HG03175 (cell line): ENCODE measurements at regions not wholly inside any gene's neighbourhood (a gene's known extent, or its start where the extent isn't known, plus 50 kb on each side); places are given as distances from the start of the nearest gene placed in this dataset.
"Not testable (repeated sequence)": the region's sequence is repeated elsewhere in the genome, so short reads cannot be mapped to it uniquely, and the experiment has no call there.

Experiments used
- ATAC-seq: cut with Tn5 transposase; IDR thresholded peaks from one replicate; pipeline ENCODE4 v1.9.1; 2021; ENCODE audit warnings: mild to moderate bottlenecking, moderate library complexity; ENCODE audit not compliant: unreplicated experiment

DNA sequence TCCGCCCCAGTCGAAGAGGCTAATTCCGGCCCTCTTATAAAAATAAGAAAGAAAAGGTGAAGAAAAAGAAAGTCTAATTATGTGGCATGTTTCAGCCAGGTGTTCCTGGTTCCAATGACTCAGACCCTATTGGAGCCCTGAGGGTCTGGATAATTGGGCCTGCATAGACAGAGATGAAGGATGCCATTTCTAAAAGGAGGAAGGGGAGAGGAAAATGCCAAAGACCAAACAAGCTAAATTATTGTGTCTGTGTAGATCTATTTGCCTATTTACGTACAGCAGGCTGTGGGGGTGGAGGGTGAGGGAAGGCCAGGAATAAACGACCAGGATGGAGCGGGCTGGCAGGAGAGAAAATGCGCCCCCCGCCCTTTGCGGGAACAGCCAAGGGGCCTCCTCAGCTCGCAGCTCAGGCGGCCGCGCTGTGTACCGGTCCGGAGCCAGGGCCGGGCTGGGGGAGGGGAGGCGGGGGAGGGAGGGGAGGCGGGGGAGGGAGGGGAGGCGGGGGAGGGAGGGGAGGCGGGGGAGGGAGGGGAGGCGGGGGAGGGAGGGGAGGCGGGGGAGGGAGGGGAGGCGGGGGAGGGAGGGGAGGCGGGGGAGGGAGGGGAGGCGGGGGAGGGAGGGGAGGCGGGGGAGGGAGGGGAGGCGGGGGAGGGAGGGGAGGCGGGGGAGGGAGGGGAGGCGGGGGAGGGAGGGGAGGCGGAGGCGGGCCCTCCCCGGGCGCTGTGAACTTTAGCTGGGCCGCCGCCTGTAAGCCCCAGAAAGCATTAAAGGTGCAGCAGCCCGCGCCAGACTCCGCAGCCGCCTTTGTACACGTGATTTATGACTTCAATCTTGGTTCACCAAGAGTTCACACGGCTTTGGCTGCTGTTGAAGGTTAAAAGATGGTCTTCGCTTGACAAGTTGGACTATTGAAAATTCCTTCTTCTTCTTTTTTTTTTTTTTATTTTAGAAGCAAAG, 113.0 kb upstream of the FOXD4L5 start:
- not testable (repeated sequence) for ATAC-seq

DNA sequence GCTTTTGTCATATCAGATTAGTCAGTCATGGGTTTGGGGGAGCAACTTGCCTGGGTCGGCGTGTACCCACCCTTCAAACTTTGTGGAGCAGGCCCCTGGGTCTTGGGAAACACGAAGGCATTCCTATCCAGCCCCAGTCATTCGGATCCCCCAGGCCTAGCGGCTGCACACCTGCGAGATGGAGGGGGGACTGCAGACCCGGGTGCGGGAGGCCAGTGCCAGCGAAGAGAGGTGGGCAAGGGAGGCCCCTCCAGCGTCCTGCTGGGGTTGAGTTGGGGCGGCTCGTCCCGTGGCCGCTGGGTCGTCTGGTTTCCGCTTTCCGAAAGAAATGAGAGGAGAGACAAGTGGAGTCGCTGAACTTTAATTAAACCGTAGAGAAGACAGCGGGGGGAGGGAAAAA, 112.2 kb upstream of the FOXD4L5 start:
- ATAC-seq = not testable (repeated sequence)

DNA sequence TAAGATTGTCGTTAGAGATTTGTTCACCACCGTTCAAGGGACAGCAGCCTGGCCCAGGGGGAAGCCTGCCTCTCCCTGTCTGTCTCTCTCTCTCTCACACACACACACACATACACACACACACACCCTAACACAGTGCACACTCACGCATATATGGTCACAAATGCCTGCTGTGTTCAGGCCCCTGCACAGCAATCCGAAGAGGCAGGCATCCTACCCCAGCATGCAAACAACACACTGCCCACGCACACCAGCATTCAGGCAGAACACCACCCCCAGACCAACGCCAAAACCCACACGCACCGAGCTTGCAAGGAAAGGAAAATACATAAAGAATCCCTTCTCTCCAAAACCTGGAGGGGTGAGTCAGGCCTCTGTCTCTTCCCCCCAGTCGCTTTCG, 111.6 kb upstream of the FOXD4L5 start:
- ATAC-seq = not testable (repeated sequence)

DNA sequence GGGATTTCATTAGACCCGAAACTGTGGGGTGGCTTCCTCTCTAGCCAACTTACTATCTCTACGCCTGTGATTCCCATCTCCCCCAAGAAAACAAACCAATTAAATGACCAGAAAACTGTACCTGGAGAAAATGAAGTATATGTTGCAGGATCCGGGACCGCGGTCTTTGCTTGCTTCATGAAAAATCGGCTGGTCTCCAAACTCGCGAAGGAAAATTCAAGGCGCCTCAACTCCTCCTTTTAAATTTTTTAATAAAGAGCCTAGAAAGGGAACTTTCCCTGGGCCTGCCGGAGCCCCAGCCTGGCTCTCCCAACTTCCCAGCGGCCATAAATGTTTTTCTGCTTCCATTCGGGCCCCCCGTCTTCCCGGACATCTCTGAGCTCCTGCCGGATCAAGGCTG, 110.8 kb upstream of the FOXD4L5 start:
- not testable (repeated sequence) for ATAC-seq

DNA sequence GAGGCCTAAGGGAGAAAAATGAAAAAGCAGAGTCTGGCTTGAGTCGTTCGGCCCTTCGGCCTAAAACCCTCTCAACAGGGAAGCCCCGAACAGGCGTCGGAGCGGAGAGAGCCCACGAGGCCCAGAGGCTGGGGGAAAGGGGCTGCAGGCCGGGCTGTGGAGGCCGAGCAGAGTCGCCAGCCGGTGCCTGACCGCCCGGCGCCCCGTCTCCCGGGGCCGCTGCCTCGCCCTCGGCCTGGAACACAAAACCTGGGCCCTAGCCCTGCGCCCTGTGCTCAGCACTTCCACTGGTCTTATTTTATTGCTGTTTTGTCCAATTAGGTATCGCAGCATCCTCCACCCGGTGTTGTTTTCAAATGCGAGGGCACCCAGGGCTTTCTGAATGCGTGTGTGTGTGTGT, 110.1 kb upstream of the FOXD4L5 start:
- ATAC-seq = not testable (repeated sequence)

GRCh38 chr9:65393111-65393810, 108.3 kb upstream of the FOXD4L5 start:
- not testable (repeated sequence) for ATAC-seq

- not testable (repeated sequence) for ATAC-seq
Measured at GRCh38 chr9:65392611-65393010, 107.6 kb upstream of the FOXD4L5 start.

GRCh38 chr9:65389710-65390109, 104.7 kb upstream of the FOXD4L5 start:
- not testable (repeated sequence) for ATAC-seq

DNA sequence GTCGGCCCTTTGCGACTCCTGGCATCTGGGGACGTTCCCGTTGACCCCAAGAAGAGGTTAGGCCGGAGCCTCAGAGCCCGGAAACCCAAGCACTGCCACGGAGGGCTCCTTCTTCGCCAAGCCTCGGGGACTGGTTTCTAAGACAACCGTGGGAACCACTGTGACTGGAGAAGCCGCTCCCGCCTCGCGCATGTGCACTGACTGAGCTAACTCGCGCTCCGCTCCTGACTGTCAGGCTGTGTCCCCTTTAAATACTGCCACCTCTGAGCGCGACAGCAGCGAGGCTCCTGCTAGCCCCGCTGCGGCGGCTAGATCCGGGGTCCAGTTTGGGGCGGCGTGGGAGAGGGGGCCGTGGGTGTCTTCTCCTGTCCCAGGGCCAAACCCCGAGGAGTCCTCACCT, 104.2 kb upstream of the FOXD4L5 start:
- ATAC-seq = not testable (repeated sequence)

DNA sequence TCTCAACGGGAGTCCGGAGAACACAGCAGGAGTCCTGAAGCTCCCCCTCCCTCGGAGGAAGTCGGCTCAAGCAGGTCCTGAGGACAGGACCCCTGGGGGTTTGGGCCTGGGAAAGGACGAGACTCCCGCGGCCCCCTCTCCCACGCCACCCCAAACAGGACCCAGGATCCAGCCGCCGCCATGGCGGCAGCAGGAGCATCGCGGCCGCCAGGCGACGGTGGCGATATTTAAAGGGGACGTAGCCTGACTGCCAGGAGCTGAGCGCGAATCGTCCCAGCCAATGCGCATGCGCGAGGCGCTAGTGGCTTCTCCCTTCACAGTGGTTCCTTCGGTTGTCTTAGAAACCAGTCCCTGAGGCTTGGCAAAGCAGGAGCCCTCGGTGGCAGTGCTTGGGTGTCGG, 101.7 kb upstream of the FOXD4L5 start:
- peak; percentile 56 for ATAC-seq

GRCh38 chr9:65386191-65386590, 101.2 kb upstream of the FOXD4L5 start:
- ATAC-seq = not testable (repeated sequence)

DNA sequence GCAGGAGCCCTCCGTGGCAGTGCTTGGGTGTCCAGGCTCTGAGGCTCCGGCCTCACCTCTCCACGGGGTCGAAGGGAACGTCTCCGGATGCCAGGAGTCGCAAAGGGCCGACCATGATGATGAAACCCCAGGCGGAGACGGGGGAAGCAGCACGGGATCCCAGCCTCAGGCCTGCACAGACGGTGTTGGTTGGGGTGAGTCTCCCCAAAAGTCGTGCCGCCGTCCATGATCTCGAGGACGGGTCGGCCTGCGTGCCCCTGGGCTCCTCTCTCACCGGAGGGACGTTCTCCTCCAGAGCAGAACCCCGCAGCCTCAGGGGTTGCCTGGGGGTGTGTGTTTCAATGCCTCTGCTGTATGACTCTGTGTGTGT, 100.6 kb upstream of the FOXD4L5 start:
- not testable (repeated sequence) for ATAC-seq

DNA sequence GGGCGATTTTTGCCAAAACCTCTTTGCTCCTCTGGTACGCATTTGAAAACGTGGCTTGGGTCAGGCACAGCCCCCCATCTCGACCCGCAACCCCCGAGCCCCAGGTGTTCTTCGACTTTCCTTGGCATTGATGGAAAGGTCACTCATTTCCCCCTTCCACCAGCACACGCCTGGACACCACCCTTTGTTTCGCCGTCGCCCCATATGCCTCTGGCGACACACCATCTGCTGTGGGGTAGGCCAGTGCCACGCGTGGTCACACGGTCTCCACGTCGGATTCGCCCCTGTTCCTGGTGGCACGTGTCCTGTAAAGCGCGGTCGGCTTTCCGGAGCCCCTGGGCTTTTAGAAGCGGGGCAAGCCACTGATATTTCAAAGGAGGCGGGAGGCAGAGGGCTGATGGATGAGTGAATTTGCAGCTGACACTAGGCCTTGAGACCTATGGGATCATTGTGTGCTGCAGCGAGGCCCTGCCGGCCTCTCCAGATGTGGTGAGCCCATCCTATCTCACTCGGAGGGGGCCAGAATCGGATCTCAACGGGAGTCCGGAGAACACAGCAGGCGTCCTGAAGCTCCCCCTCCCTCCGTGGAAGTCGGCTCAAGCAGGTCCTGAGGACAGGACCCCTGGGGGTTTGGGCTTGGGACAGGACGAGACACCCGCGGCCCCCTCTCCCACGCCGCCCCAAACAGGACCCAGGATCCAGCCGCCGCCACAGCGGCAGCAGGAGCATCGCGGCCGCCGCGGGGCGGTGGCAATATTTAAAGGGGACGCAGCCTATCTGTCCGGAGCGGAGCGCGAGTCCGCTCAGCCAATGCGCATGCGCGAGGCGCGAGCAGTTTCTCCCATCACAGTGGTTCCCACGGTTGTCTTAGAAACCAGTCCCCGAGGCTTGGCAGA, 100.0 kb upstream of the FOXD4L5 start:
- not testable (repeated sequence) for ATAC-seq

GRCh38 chr9:65384066-65384465, 99.1 kb upstream of the FOXD4L5 start:
- ATAC-seq = not testable (repeated sequence)

- not testable (repeated sequence) for ATAC-seq
Measured at GRCh38 chr9:65383646-65384045, 98.6 kb upstream of the FOXD4L5 start.

DNA sequence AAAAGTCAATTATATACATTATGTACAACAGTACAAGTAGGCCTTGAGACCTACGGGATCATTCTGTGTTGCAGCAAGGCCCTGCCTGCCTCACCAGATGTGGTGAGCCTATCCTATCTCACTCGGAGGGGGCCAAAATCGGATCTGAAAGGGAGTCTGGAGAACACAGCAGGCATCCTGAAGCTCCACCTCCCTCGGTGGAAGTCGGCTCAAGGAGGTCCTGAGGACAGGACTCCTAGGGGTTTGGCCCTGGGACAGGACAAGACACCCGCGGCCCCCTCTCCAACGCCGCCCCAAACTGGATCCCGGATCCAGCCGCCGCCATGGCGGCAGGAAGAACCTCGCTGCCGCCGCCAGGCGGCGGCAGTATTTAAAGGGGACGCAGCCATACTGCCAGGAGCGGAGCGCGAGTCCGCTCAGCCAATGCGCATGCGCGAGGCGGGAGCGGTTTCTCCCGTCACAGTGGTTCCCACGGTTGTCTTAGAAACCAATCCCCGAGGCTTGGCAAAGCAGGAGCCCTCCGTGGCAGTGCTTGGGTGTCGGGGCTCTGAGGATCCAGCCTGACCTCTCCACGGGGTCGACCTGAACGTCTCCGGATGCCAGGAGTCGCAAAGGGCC, 97.8 kb upstream of the FOXD4L5 start:
- ATAC-seq = not testable (repeated sequence)
